Uterus (tissue), 2 donors: ENCODE measurements at regions not wholly inside any gene's neighbourhood (a gene's known extent, or its start where the extent isn't known, plus 50 kb on each side); places are given as distances from the start of the nearest gene placed in this dataset.

Source experiments
- CTCF ChIP-seq, 4 experiments: fragments of 200-600 bp in 2 of 4; fragments of 450-650 bp in 2 of 4; sonication (generic) in 2 of 4; IDR thresholded peaks; one replicate each; pipeline ENCODE4 v1.5.1; 2016 to 2019; ENCODE audit warnings: antibody characterized with exemption in 4 of 4, mild to moderate bottlenecking in 2 of 4, moderate library complexity in 1 of 4
- POLR2A ChIP-seq, 2 donors: fragments of 450-650 bp; IDR thresholded peaks; one replicate each; pipeline ENCODE4 v1.6.1; 2016; ENCODE audit warnings: antibody characterized with exemption in 2 of 2, mild to moderate bottlenecking in 1 of 2, moderate library complexity in 1 of 2

GRCh38 chr12:130281153-130281799 is 56.4 kb upstream of the PIWIL1 start:
- TF ChIP-seq CTCF (IDR thresholded peaks at IDR 0.05) (peak; percentile 31 to 54 (median 41)), POLR2A (IDR thresholded peaks at IDR 0.05) (no peak)
